ENCODE measurements at regions not wholly inside any gene's neighbourhood (a gene's known extent, or its start where the extent isn't known, plus 50 kb on each side); places are given as distances from the start of the nearest gene placed in this dataset.
A peak's percentile ranks its signal among the peaks of the same experiment; 100 is the strongest.
"Not testable (repeated sequence)": the region's sequence is repeated elsewhere in the genome, so short reads cannot be mapped to it uniquely, and the experiment has no call there.

DNA sequence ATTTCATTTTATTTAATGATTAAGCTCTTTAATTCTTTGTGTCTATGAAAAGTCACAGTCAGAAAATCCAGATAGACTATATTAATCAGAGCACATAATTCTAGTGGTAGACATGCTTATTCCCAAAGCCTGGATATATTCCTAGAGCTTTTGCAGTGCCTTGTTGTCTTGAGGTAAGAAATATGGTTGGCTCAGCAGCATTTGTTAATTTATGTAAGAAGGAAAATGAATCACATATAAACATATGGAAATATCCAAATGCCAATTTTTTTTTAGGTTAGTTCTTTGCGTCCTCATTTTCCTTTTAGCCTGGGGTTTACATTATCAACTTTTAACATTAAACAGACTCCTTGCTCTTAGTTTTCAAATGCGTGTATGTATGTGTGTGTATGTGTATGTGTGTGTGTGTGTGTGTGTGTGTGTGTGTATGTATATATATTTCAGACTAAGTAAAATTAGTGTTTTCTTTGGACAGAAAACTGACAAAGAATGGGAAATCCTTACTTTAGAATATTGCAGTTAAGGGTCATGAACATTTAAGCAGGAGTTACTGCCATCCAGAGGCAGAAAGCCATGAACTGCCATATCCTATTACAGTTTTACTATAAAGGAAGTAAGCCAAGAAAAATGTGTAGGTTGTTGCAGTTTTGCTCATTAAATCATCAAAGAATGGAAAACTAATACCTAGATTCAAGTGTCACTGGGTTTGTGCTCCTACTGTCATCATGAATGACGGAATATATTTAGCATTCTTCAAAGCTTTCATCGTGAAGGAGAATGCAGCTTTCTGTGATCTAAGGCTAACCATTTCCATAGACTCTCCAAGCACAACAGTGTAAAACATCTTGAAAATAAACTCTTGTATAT, 477.1 kb upstream of the NR5A2 start:
- peak in 2 of 3 experiments; percentile 5 to 18 for DNase-seq

- peak; percentile 23 to 85 (median 58) for DNase-seq
Measured at GRCh38 chr1:199551967-199552565, 475.4 kb upstream of the NR5A2 start.

- DNase-seq = no peak
Measured at GRCh38 chr1:199553104-199553503, 474.4 kb upstream of the NR5A2 start.

GRCh38 chr1:199561334-199561733, 466.2 kb upstream of the NR5A2 start:
- no peak for DNase-seq

- no peak for DNase-seq
Measured at GRCh38 chr1:199573047-199573446, 454.5 kb upstream of the NR5A2 start.

- DNase-seq = no peak
Measured at GRCh38 chr1:199574950-199575349, 452.6 kb upstream of the NR5A2 start.

DNA sequence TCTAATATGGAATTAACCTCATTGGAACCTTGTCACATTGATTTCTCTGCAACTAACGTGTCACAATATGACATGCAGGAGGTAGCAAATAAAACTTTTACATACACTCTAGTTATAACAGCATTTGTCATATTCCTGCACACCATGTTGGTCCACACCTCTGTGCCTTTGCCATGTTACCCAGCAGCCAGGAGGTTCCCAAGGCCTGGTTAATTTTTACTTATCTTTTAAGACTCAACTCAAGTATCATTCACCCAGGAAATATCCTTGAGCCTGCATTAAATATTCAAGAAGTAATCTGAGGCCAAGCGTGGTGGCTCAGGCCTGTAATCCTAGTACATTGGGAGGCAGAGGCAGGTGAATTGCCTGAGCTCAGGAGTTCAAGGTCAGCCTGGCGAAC, 447.2 kb upstream of the NR5A2 start:
- no peak for DNase-seq

GRCh38 chr1:199585392-199585791, 442.1 kb upstream of the NR5A2 start:
- peak in 1 of 3 experiments; percentile 42 for DNase-seq

- DNase-seq = no peak
Measured at GRCh38 chr1:199590708-199591107, 436.8 kb upstream of the NR5A2 start.

DNA sequence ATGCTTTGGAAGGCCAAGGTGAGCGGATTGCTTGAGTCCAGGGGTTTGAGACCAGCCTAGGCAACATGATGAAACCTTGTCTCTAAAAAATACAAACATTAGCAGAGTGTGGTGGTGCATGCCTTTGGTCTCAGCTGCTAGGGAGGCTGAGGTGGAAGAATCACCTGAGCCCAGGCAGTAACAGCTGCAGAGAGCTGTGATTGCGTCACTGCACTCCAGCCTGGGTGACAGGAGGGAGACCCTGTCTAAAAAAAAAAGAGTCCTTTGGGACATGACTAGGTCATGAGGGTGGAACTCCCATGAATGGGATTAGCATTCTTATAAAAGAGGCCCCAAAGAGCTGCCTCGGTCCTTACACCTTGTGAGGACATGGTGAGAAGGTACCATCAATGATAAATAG, 436.0 kb upstream of the NR5A2 start:
- no peak for DNase-seq

- DNase-seq = no peak
Measured at GRCh38 chr1:199593475-199593874, 434.0 kb upstream of the NR5A2 start.

GRCh38 chr1:199596448-199596847, 431.1 kb upstream of the NR5A2 start:
- not testable (repeated sequence) for DNase-seq

DNA sequence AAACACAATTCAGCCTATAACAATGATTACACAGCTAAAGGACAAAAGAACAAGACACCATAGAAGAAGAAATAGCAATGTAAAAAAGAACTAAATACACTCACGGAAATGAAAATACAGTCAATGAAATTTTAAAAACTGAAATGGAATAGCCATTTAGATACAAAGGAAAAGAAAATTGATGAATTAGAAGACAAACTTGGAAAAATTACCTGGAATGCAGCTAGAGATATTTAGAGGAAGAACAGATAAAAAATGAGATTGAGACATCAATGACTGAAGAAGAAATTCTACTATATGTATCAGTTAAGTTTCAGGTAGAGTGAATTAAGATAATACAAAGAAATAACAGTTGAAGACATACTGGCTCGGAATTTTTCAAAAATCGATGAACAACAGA, 430.4 kb upstream of the NR5A2 start:
- DNase-seq = no peak

- DNase-seq = no peak
Measured at GRCh38 chr1:199608414-199608813, 419.1 kb upstream of the NR5A2 start.

DNA sequence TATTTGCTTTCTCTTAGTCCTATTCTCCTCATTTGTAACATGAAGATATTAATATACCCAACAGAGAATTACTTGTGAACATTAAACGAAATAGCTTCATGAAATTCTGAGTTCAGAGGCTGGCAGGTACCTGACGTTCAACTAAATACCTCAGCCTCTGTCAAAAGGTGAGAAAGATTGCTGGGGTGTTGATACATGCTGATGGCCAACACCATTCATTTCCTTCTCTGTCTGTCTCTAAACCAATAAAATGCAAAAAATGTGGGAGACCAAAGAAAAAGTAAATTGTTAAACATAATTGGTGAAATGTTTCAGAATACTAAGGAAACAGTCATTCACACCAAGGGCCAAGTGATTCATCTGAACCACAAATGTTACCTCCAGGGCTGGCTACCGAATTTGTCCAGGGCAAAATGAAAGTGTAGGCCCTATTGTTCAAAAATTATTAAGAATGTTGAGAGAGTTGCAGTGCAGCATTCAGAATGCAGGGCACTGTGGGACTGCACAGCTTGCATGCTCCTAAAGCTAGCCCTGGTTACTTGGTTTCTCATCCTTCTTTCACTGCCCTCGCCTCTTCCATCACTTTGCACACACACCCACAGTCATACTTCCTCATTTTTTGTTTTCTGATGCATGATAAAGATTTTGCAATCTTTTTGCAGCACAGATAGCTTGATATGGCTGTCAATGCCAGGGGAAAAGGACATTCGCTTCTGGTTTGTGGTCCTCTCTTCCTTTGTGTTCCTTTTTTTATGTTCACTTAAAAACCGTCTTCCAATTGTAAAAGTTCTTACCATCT, 414.3 kb upstream of the NR5A2 start:
- DNase-seq = no peak

GRCh38 chr1:199616947-199617346, 410.6 kb upstream of the NR5A2 start:
- DNase-seq = peak in 1 of 3 experiments; percentile 59

DNA sequence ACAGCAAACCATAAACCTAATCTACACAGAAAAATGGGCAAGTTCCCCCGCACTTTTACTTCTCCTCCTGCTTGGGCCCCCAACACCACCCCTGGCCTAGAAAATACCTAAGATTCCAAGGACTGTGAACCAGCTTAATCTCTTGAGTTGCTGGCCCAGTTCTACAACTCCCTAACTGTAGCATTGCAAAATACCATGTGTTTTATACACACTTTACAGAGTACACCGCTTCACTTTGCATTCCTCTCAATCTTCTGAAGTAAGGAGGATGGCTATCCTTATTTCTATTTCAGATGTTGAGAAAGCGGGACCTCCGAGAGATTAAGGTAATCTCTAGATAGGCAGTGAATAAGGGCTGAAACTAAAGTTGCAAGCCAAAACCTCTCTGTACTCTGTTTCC, 408.3 kb upstream of the NR5A2 start:
- DNase-seq = no peak

GRCh38 chr1:199626228-199626627, 401.3 kb upstream of the NR5A2 start:
- DNase-seq = not testable (repeated sequence)

DNA sequence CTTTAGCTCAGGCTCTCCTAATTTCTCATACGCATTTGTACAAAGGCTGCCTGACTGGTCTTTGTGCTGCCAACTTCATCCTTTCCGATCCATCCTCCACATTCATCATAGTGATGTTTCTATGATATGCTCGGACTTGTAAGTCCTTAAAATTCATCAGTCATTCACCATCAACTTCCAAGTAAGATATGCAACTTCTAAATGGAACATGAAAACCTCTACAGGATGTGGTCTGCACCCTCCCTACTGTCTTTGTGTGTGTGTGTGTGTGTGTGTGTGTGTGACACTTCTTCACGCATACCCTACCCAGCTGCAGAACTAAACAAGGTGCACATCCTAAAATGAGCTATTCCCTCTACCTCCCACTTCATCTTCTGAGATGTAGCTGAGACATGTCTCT, 397.9 kb upstream of the NR5A2 start:
- no peak for DNase-seq

GRCh38 chr1:199639453-199639852, 388.1 kb upstream of the NR5A2 start:
- peak in 1 of 3 experiments; percentile 62 for DNase-seq

- DNase-seq = no peak
Measured at GRCh38 chr1:199641531-199641930, 386.0 kb upstream of the NR5A2 start.

DNA sequence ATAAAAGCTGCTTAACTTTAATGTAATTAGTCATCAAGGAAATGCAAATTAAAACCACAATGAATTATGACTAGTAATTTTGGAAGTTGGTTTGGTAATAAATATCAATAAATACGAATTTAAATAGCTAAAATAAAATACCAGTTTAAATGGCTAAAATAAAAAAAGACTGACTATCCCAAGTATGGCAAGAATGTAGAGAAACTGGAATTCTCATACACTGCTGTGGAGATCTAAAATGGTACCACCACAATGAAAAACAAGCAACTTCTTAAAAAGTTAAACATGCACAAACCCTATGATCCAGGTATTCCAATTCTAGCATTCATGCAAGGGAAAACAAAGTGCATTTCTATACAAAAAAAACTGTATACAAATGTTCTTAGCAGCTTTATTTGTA, 382.6 kb upstream of the NR5A2 start:
- no peak for DNase-seq

DNA sequence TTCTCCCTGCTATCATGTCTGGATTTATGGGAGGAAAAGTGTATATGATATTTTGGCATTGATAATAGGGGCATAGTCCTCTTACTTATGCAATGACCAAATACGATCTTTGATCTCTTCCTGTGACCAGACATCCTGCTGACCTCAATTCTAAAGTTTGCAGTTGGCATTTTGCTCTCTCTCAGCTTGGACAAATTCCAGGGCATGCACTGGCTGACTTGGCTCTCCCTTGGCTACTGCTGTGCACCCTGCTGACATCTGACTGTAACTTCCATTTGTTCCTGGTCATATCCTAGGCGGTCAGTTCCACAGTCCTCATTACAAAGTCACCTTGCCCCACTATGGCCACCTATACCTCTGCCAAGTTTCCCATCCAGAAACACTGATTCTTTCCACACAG, 380.7 kb upstream of the NR5A2 start:
- no peak for DNase-seq

GRCh38 chr1:199657449-199657848, 370.1 kb upstream of the NR5A2 start:
- DNase-seq = no peak
